ENCODE measurements at regions not wholly inside any gene's neighbourhood (a gene's known extent, or its start where the extent isn't known, plus 50 kb on each side); places are given as distances from the start of the nearest gene placed in this dataset.

DNA sequence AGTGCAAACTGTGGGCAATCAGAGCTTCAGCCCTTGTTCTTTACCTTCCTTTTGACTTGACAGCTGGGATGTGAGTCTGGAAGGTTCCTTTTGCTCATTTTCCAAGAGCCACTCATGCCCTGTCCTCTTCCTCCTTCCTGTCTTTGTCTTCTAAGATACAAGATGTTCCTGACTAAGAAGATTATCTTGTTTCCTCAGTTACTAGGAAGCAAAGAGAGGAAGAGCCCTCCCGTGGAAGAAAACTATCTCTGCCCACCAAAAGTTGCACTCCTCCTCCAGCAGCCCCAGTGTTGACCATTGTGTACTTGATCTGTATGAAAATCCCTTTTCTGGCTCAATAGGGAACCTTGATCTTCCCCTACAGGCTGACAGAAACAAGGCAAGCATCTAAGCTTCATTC is 138.0 kb downstream of the C12orf75 start:
- no peak for TF ChIP-seq TCF7 (IDR thresholded peaks at IDR 0.05; ENCODE audit: borderline replicate concordance)
- no peak for TF ChIP-seq CTCF (IDR thresholded peaks at IDR 0.05 in 2 of 3, conservative IDR thresholded peaks at IDR 0.05 in 1 of 3; ENCODE audit: control insufficient read depth in 2 of 3, extremely low read depth in 1 of 3, insufficient read depth in 1 of 3, low read depth in 3 of 3, low read length in 3 of 3)
- no peak for TF ChIP-seq POLR2AphosphoS5 (IDR thresholded peaks at IDR 0.05; ENCODE audit: low read length)
- TF ChIP-seq CREB1 (IDR thresholded peaks at IDR 0.05; ENCODE audit: low read depth): no peak
- TF ChIP-seq EZH2 (IDR thresholded peaks at IDR 0.05; ENCODE audit: borderline replicate concordance, control insufficient read depth, low read depth, low read length): no peak
- TF ChIP-seq MAX (IDR thresholded peaks at IDR 0.05; ENCODE audit: low read depth, low read length): no peak
- no peak for TF ChIP-seq JUND (IDR thresholded peaks at IDR 0.05; ENCODE audit: low read depth, low read length)
